Keratinocyte (primary cell): ENCODE measurements at regions not wholly inside any gene's neighbourhood (a gene's known extent, or its start where the extent isn't known, plus 50 kb on each side); places are given as distances from the start of the nearest gene placed in this dataset.

Experiments used
- DNase-seq: peaks from one replicate; pipeline ENCODE4 v3.0.0-alpha.2; 2011; ENCODE audit warnings: low read depth, missing footprints, low spot score
- FAIRE-seq: peaks from 2 replicates; lab custom pipeline; 2011; peaks lifted over from hg19 to GRCh38; lab: Jason Lieb, UNC
- H2AFZ ChIP-seq: 2 replicates; pipeline ENCODE4 v1.6.0; 2012; ENCODE audit warnings: low read length, control low read depth, inconsistent platforms; ENCODE audit not compliant: control insufficient read depth
- H3K27ac ChIP-seq: 2 replicates; pipeline ENCODE4 v1.5.1; 2011; ENCODE audit warnings: low read length; ENCODE audit not compliant: control insufficient read depth, insufficient read depth
- H3K27me3 ChIP-seq: 3 replicates; pipeline ENCODE4 v1.6.0; 2011; ENCODE audit warnings: low read length; ENCODE audit not compliant: control insufficient read depth, insufficient read depth; ENCODE audit errors: extremely low read depth
- H3K36me3 ChIP-seq, 2 experiments: 2 replicates in 1 of 2; 3 replicates in 1 of 2; pipeline ENCODE4 v1.5.1; 2011; ENCODE audit warnings: low read length in 2 of 2, mild to moderate bottlenecking in 1 of 2; ENCODE audit not compliant: control insufficient read depth in 2 of 2, insufficient read depth in 2 of 2; ENCODE audit errors: extremely low read depth in 1 of 2
- H3K4me1 ChIP-seq: 3 replicates; pipeline ENCODE4 v1.5.1; 2011; ENCODE audit warnings: low read length; ENCODE audit not compliant: control insufficient read depth, insufficient read depth; ENCODE audit errors: extremely low read depth
- H3K4me2 ChIP-seq: 3 replicates; pipeline ENCODE4 v1.6.0; 2011; ENCODE audit warnings: low read depth, low read length; ENCODE audit not compliant: control insufficient read depth, insufficient read depth; ENCODE audit errors: extremely low read depth
- H3K4me3 ChIP-seq, 3 experiments: fragments of 200-600 bp in 1 of 3; sonication (generic) in 1 of 3; 2 replicates in 2 of 3; 3 replicates in 1 of 3; pipeline ENCODE4 v1.5.1; 2011 to 2016; ENCODE audit warnings: low read length in 3 of 3, mild to moderate bottlenecking in 3 of 3, control low read depth in 2 of 3, inconsistent platforms in 1 of 3, low read depth in 1 of 3, mixed read lengths in 1 of 3, mixed run types in 1 of 3, moderate library complexity in 1 of 3; ENCODE audit not compliant: control insufficient read depth in 2 of 3, insufficient read depth in 2 of 3; ENCODE audit errors: extremely low read depth in 1 of 3
- H3K79me2 ChIP-seq: 2 replicates; pipeline ENCODE4 v1.6.0; 2012; ENCODE audit warnings: low read length; ENCODE audit not compliant: control insufficient read depth, insufficient read depth
- H3K9ac ChIP-seq: 3 replicates; pipeline ENCODE4 v1.6.0; 2011; ENCODE audit warnings: low read length; ENCODE audit not compliant: control insufficient read depth, insufficient read depth; ENCODE audit errors: extremely low read depth
- H3K9me1 ChIP-seq: 3 replicates; pipeline ENCODE4 v1.6.0; 2011; ENCODE audit warnings: low read length; ENCODE audit not compliant: control insufficient read depth, insufficient read depth; ENCODE audit errors: extremely low read depth
- H3K9me3 ChIP-seq: 2 replicates; pipeline ENCODE4 v1.5.1; 2012; ENCODE audit warnings: low read depth, low read length; ENCODE audit not compliant: control insufficient read depth
- H4K20me1 ChIP-seq: 3 replicates; pipeline ENCODE4 v1.6.0; 2011; ENCODE audit warnings: low read length; ENCODE audit not compliant: control insufficient read depth, insufficient read depth; ENCODE audit errors: extremely low read depth
- EZH2 ChIP-seq: IDR thresholded peaks from one replicate; pipeline ENCODE4 v1.6.1; 2012; ENCODE audit warnings: inconsistent platforms, mild to moderate bottlenecking, low read length, moderate library complexity
- dilution Hi-C: fragments of 300-500 bp; cut with MboI; formaldehyde crosslinking; loops from one replicate; pipeline ENCODE4 v1.7.0; 2020; ENCODE audit warnings: low sequenced_read_pairs; ENCODE audit not compliant: extremely low pct_ligation_motif_present
- TF ChIP-seq, protein P1 (sequence below), 3 experiments: IDR thresholded peaks in 1 of 3; conservative IDR thresholded peaks in 1 of 3; optimal IDR thresholded peaks in 1 of 3; 2 replicates in 2 of 3; 3 replicates in 1 of 3; pipeline versions ENCODE3 to v1.5.1; 2011; ENCODE audit warnings: low read length in 3 of 3, mild to moderate bottlenecking in 3 of 3, moderate library complexity in 2 of 3, control low read depth in 1 of 3, inconsistent platforms in 1 of 3; ENCODE audit not compliant: insufficient read depth in 2 of 3; ENCODE audit errors: extremely low read depth in 1 of 3

DNA sequence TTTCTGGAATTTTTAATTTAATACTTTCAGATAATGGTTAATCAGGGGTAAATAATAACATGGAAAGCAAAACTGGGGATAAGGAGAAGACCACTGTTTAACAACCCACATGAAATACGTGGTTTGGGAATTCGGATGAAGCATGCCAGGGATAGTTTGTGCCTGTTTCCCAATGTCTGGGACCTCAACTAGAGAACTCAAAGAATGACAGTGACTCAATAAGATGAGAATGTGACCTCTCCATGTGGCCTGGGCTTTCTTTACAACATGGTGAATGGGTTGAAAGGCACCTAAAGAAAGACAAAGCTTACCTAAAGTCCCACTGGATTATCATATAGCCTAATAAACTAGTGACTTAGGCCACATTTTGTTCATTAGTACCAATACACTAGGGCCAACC is 460.3 kb upstream of the LRFN5 start:
- TF ChIP-seq, protein P1, sequence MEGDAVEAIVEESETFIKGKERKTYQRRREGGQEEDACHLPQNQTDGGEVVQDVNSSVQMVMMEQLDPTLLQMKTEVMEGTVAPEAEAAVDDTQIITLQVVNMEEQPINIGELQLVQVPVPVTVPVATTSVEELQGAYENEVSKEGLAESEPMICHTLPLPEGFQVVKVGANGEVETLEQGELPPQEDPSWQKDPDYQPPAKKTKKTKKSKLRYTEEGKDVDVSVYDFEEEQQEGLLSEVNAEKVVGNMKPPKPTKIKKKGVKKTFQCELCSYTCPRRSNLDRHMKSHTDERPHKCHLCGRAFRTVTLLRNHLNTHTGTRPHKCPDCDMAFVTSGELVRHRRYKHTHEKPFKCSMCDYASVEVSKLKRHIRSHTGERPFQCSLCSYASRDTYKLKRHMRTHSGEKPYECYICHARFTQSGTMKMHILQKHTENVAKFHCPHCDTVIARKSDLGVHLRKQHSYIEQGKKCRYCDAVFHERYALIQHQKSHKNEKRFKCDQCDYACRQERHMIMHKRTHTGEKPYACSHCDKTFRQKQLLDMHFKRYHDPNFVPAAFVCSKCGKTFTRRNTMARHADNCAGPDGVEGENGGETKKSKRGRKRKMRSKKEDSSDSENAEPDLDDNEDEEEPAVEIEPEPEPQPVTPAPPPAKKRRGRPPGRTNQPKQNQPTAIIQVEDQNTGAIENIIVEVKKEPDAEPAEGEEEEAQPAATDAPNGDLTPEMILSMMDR (optimal IDR thresholded peaks at IDR 0.05 in 1 of 3, IDR thresholded peaks at IDR 0.05 in 1 of 3, conservative IDR thresholded peaks at IDR 0.05 in 1 of 3; ENCODE audit: extremely low read depth in 1 of 3, insufficient read depth in 2 of 3, low read length in 3 of 3): no peak
- no peak for TF ChIP-seq EZH2
- no peak overlapping the region for H3K9ac ChIP-seq
- no peaks in the 10 kb centered on the region for H4K20me1 ChIP-seq
- no peak overlapping the region for H3K27ac ChIP-seq
- H3K27me3 ChIP-seq: no peaks in the 10 kb centered on the region
- H3K4me3 ChIP-seq: no peak overlapping the region
- H3K36me3 ChIP-seq: no peaks in the 10 kb centered on the region
- dilution Hi-C loops: no loop called here
- no peak for FAIRE-seq
- no peaks in the 10 kb centered on the region for H3K4me1 ChIP-seq
- peaks cover 4% of the 10 kb centered on the region for H3K9me3 ChIP-seq
- H3K9me1 ChIP-seq: no peaks in the 10 kb centered on the region
- H3K4me2 ChIP-seq: no peak overlapping the region
- DNase-seq: no peak
- no peak overlapping the region for H2AFZ ChIP-seq
- no peaks in the 10 kb centered on the region for H3K79me2 ChIP-seq

DNA sequence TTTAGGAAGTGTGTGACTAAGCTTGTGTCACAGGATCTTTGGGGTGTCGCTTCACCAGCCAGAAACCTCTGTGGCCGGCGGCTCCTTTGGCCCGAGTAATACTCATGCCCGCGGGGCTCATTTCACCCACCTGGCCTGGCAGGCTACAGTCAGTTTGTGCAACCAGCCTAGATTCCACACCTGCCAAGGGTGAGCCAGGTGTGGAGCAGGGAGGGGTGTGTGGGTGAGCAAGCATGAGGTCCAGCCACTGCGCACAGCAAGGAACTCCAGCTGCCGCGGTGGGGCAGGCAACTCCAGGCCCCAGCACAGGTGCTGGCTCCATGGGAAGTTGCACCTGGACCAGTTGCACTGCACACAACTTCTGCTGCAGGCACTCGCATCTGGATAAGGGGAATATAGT is 462.3 kb upstream of the LRFN5 start:
- H3K27me3 ChIP-seq: no peaks in the 10 kb centered on the region
- no peak overlapping the region for H2AFZ ChIP-seq
- H3K36me3 ChIP-seq: no peaks in the 10 kb centered on the region
- H3K9me1 ChIP-seq: no peaks in the 10 kb centered on the region
- no peak overlapping the region for H3K9ac ChIP-seq
- H4K20me1 ChIP-seq: no peaks in the 10 kb centered on the region
- no peak overlapping the region for H3K4me2 ChIP-seq
- H3K79me2 ChIP-seq: no peaks in the 10 kb centered on the region
- no peak overlapping the region for H3K27ac ChIP-seq
- TF ChIP-seq, protein P1 (optimal IDR thresholded peaks at IDR 0.05 in 1 of 3, IDR thresholded peaks at IDR 0.05 in 1 of 3, conservative IDR thresholded peaks at IDR 0.05 in 1 of 3; ENCODE audit: extremely low read depth in 1 of 3, insufficient read depth in 2 of 3, low read length in 3 of 3): no peak
- TF ChIP-seq EZH2: no peak
- dilution Hi-C loops: no loop called here
- DNase-seq (no peak), FAIRE-seq (no peak)
- H3K4me1 ChIP-seq: no peaks in the 10 kb centered on the region
- no peak overlapping the region for H3K4me3 ChIP-seq
- H3K9me3 ChIP-seq: peaks cover 4% of the 10 kb centered on the region
